ENCODE measurements at regions not wholly inside any gene's neighbourhood (a gene's known extent, or its start where the extent isn't known, plus 50 kb on each side); places are given as distances from the start of the nearest gene placed in this dataset.

DNA sequence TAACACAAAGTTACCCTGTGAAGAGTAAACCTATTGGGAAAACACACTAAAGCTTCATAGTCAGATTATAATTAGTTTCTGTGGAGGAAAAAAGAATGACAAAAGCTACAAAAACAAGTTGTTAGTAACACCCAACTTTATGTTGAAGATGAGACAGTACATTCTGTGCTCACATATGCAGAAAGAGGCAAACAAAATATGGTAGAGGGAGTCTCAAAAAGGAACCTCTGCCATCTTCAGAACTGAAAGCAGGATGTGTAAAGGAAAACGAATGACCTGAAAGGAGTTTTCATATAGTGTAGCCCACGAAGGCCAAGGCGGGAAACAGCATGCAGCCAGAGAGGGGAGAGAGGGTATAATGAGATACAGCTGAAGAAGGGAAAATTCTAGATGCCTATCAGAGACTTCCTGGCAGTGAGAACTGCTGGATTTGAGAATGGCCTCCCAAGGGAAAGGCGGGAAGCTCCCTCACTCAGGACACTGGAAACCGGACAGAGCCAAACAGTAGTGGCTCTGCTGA lies 84.1 kb upstream of the HEY2 start:
- 79 to 81% methylated on average over 5 of the region's 5 CpGs for WGBS, 2 donors
- Histone ChIP-seq H3K9me3 (ENCODE audit: control insufficient read depth in 4 of 4, insufficient read depth in 3 of 4, low read length in 3 of 4) (no peaks in the 10 kb centered on the region), H3K9ac (ENCODE audit: insufficient read depth in 1 of 2, low read length in 2 of 2) (no peak overlapping the region), H3K36me3 (ENCODE audit: control insufficient read depth in 4 of 4, insufficient read depth in 4 of 4, low read length in 4 of 4) (no peaks in the 10 kb centered on the region), H3K27me3 (ENCODE audit: control insufficient read depth in 3 of 3, insufficient read depth in 3 of 3, low read length in 2 of 3) (no peaks in the 10 kb centered on the region), H3K4me3 (no peak overlapping the region), H3K27ac (ENCODE audit: low read depth in 1 of 2, low read length in 1 of 2) (no peak overlapping the region), H3K4me1 (ENCODE audit: control insufficient read depth in 5 of 5, insufficient read depth in 5 of 5, low read length in 5 of 5) (peaks cover 0 to 4% (median 0%) of the 10 kb centered on the region in 5 donors)
- TF ChIP-seq, protein P1, sequence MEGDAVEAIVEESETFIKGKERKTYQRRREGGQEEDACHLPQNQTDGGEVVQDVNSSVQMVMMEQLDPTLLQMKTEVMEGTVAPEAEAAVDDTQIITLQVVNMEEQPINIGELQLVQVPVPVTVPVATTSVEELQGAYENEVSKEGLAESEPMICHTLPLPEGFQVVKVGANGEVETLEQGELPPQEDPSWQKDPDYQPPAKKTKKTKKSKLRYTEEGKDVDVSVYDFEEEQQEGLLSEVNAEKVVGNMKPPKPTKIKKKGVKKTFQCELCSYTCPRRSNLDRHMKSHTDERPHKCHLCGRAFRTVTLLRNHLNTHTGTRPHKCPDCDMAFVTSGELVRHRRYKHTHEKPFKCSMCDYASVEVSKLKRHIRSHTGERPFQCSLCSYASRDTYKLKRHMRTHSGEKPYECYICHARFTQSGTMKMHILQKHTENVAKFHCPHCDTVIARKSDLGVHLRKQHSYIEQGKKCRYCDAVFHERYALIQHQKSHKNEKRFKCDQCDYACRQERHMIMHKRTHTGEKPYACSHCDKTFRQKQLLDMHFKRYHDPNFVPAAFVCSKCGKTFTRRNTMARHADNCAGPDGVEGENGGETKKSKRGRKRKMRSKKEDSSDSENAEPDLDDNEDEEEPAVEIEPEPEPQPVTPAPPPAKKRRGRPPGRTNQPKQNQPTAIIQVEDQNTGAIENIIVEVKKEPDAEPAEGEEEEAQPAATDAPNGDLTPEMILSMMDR (IDR thresholded peaks at IDR 0.05; ENCODE audit: control extremely low read depth, extremely low read depth): no peak
- DNase-seq (no peak), ATAC-seq (ENCODE audit: insufficient read depth, low FRiP score) (no peak)

DNA sequence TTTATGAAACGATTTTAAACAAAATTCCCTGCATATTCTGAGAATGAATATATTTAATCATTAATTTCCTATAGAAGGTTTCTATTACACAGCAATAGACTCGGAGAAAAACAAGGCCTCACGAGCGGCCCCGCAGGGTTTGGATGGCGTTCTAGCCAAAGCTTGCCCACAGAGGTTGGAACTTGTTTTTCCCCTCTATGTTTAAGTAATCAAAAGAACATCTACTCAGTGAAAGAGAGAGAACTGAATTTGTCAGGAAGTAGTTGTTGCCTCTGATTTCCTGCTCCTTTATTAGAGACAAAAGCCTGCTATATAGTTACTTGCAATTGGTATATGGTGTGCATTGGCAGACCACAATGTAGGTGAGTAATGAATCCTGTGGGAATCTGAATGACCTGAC lies 82.1 kb upstream of the HEY2 start:
- DNase-seq (no peak), ATAC-seq (ENCODE audit: insufficient read depth, low FRiP score) (no peak)
- Histone ChIP-seq H3K4me3 (no peak overlapping the region), H3K4me1 (ENCODE audit: control insufficient read depth in 5 of 5, insufficient read depth in 5 of 5, low read length in 5 of 5) (peaks cover 0 to 9% (median 0%) of the 10 kb centered on the region in 5 donors), H3K9ac (ENCODE audit: insufficient read depth in 1 of 2, low read length in 2 of 2) (no peak overlapping the region), H3K9me3 (ENCODE audit: control insufficient read depth in 4 of 4, insufficient read depth in 3 of 4, low read length in 3 of 4) (no peaks in the 10 kb centered on the region), H3K27me3 (ENCODE audit: control insufficient read depth in 3 of 3, insufficient read depth in 3 of 3, low read length in 2 of 3) (no peaks in the 10 kb centered on the region), H3K27ac (ENCODE audit: low read depth in 1 of 2, low read length in 1 of 2) (no peak overlapping the region), H3K36me3 (ENCODE audit: control insufficient read depth in 4 of 4, insufficient read depth in 4 of 4, low read length in 4 of 4) (no peaks in the 10 kb centered on the region)
- 91 to 95% methylated on average over 6 of the region's 6 CpGs for WGBS, 2 donors
- TF ChIP-seq, protein P1 (IDR thresholded peaks at IDR 0.05; ENCODE audit: control extremely low read depth, extremely low read depth): no peak

GRCh38 chr6:125668071-125668470 lies 81.4 kb upstream of the HEY2 start:
- ATAC-seq (ENCODE audit: insufficient read depth, low FRiP score) (no peak), DNase-seq (no peak)
- WGBS, 2 donors: 93 to 94% methylated on average over 8 of the region's 8 CpGs
- Histone ChIP-seq H3K9ac (ENCODE audit: insufficient read depth in 1 of 2, low read length in 2 of 2) (no peak overlapping the region), H3K4me3 (no peak overlapping the region), H3K27me3 (ENCODE audit: control insufficient read depth in 3 of 3, insufficient read depth in 3 of 3, low read length in 2 of 3) (no peaks in the 10 kb centered on the region), H3K4me1 (ENCODE audit: control insufficient read depth in 5 of 5, insufficient read depth in 5 of 5, low read length in 5 of 5) (peaks cover 0 to 9% (median 0%) of the 10 kb centered on the region in 5 donors), H3K36me3 (ENCODE audit: control insufficient read depth in 4 of 4, insufficient read depth in 4 of 4, low read length in 4 of 4) (no peaks in the 10 kb centered on the region), H3K27ac (ENCODE audit: low read depth in 1 of 2, low read length in 1 of 2) (no peak overlapping the region), H3K9me3 (ENCODE audit: control insufficient read depth in 4 of 4, insufficient read depth in 3 of 4, low read length in 3 of 4) (no peaks in the 10 kb centered on the region)
- TF ChIP-seq, protein P1 (IDR thresholded peaks at IDR 0.05; ENCODE audit: control extremely low read depth, extremely low read depth): no peak

DNA sequence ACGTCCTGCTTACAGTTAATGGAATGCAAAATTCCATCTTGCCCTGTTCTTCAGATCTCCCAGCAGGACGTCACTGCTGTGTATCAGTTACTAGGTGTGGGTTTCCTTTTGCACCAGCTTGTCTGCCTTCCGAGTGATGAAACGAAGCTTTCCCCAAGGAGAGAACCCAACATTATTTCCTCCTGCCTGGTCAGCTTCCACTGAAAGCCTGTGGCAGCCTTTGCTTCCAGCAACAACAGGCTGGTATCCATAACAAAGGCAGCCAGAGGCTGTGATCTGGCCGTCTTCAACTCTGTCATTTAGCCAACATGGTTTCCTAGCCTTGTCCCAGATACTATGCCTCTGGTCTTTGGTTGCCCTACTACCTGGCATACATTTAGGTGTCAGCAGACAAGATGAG lies 78.9 kb upstream of the HEY2 start:
- Histone ChIP-seq H3K27me3 (ENCODE audit: control insufficient read depth in 3 of 3, insufficient read depth in 3 of 3, low read length in 2 of 3) (no peaks in the 10 kb centered on the region), H3K4me3 (no peak overlapping the region), H3K27ac (ENCODE audit: low read depth in 1 of 2, low read length in 1 of 2) (peak overlapping the region in 1 of 2 donors; percentile 64), H3K36me3 (ENCODE audit: control insufficient read depth in 4 of 4, insufficient read depth in 4 of 4, low read length in 4 of 4) (no peaks in the 10 kb centered on the region), H3K9ac (ENCODE audit: insufficient read depth in 1 of 2, low read length in 2 of 2) (no peak overlapping the region), H3K4me1 (ENCODE audit: control insufficient read depth in 5 of 5, insufficient read depth in 5 of 5, low read length in 5 of 5) (peaks cover 0 to 9% (median 0%) of the 10 kb centered on the region in 5 donors), H3K9me3 (ENCODE audit: control insufficient read depth in 4 of 4, insufficient read depth in 3 of 4, low read length in 3 of 4) (no peaks in the 10 kb centered on the region)
- no peak for ATAC-seq (ENCODE audit: insufficient read depth, low FRiP score)
- WGBS, 2 donors: 41 to 58% methylated on average over 5 of the region's 5 CpGs
- TF ChIP-seq, protein P1 (IDR thresholded peaks at IDR 0.05; ENCODE audit: control extremely low read depth, extremely low read depth): no peak
- DNase-seq: peak in 1 of 3 donors; percentile 35
